Mesodermal cell (in vitro differentiated cells): ENCODE measurements at regions not wholly inside any gene's neighbourhood (a gene's known extent, or its start where the extent isn't known, plus 50 kb on each side); places are given as distances from the start of the nearest gene placed in this dataset.

Source experiments
- H3K27ac ChIP-seq: 2 replicates; pipeline ENCODE4 v1.7.0; 2013; ENCODE audit warnings: mild to moderate bottlenecking, low read depth, low read length, moderate library complexity; ENCODE audit not compliant: severe bottlenecking
- H3K36me3 ChIP-seq: 2 replicates; pipeline ENCODE4 v1.7.1; 2013; ENCODE audit warnings: mild to moderate bottlenecking, low read length, moderate library complexity; ENCODE audit not compliant: control insufficient read depth, insufficient read depth
- H3K4me1 ChIP-seq: one replicate; pipeline ENCODE4 v1.7.1; 2013; ENCODE audit warnings: mild to moderate bottlenecking, low read length; ENCODE audit not compliant: insufficient read depth, control insufficient read depth, poor library complexity, severe bottlenecking
- H3K4me3 ChIP-seq: 2 replicates; pipeline ENCODE4 v1.7.0; 2013; ENCODE audit warnings: low read length, control low read depth, mild to moderate bottlenecking; ENCODE audit not compliant: insufficient read depth, poor library complexity, severe bottlenecking; ENCODE audit errors: extremely low read depth
- H3K9me3 ChIP-seq: 2 replicates; pipeline ENCODE4 v1.7.1; 2013; ENCODE audit warnings: mild to moderate bottlenecking, low read length, moderate library complexity; ENCODE audit not compliant: control insufficient read depth
- WGBS, 2 experiments: methylation state at CpG; one replicate each; pipeline ENCODE4 v1.1.5; 2013; ENCODE audit warnings: missing lambda C conversion rate in 2 of 2; ENCODE audit not compliant: insufficient coverage in 2 of 2; 5-methylcytosine and 5-hydroxymethylcytosine counted together

- Histone ChIP-seq H3K36me3 (no peaks in the 10 kb centered on the region), H3K4me1 (peaks cover 7% of the 10 kb centered on the region), H3K27ac (no peak overlapping the region), H3K9me3 (no peaks in the 10 kb centered on the region), H3K4me3 (no peak overlapping the region)
- 92 to 95% methylated on average over 2 to 3 of the region's 3 CpGs for WGBS, 2 experiments
Observed at GRCh38 chr5:98258939-98259338, 514.5 kb upstream of the RGMB start.

GRCh38 chr5:98259595-98259994, 513.9 kb upstream of the RGMB start:
- Histone ChIP-seq H3K4me3 (no peak overlapping the region), H3K4me1 (peaks cover 7% of the 10 kb centered on the region), H3K36me3 (no peaks in the 10 kb centered on the region), H3K27ac (no peak overlapping the region), H3K9me3 (no peaks in the 10 kb centered on the region)
- 89 to 92% methylated on average over 3 of the region's 3 CpGs for WGBS, 2 experiments

GRCh38 chr5:98263084-98263483, 510.4 kb upstream of the RGMB start:
- no CpG with 5 or more reads among the region's 2 CpGs for WGBS, 2 experiments
- Histone ChIP-seq H3K9me3 (no peaks in the 10 kb centered on the region), H3K36me3 (no peaks in the 10 kb centered on the region), H3K27ac (peak overlapping the region; percentile 23), H3K4me1 (peaks cover 7% of the 10 kb centered on the region), H3K4me3 (no peak overlapping the region)

GRCh38 chr5:98268162-98268860, 505.2 kb upstream of the RGMB start:
- no peaks in the 10 kb centered on the region for H3K36me3 ChIP-seq
- H3K4me1 ChIP-seq: no peaks in the 10 kb centered on the region
- WGBS, 2 experiments: 92 to 93% methylated on average over 5 to 6 of the region's 7 CpGs
- no peak overlapping the region for H3K27ac ChIP-seq
- no peaks in the 10 kb centered on the region for H3K9me3 ChIP-seq
- H3K4me3 ChIP-seq: no peak overlapping the region

- Histone ChIP-seq H3K9me3 (no peaks in the 10 kb centered on the region), H3K4me3 (no peak overlapping the region), H3K4me1 (no peaks in the 10 kb centered on the region), H3K27ac (no peak overlapping the region), H3K36me3 (no peaks in the 10 kb centered on the region)
- no CpG with 5 or more reads among the region's 1 CpG for WGBS, 2 experiments
Observed at GRCh38 chr5:98275980-98276379, 497.5 kb upstream of the RGMB start.

- Histone ChIP-seq H3K4me3 (no peak overlapping the region), H3K4me1 (no peaks in the 10 kb centered on the region)
- 100% methylated on average over 1 of the region's 1 CpG for WGBS, 2 experiments
Observed at GRCh38 chr5:98282521-98282920, 490.9 kb upstream of the RGMB start.

GRCh38 chr5:98292496-98292895, 481.0 kb upstream of the RGMB start:
- Histone ChIP-seq H3K4me3 (no peak overlapping the region), H3K36me3 (no peaks in the 10 kb centered on the region), H3K27ac (no peak overlapping the region), H3K4me1 (no peaks in the 10 kb centered on the region), H3K9me3 (no peaks in the 10 kb centered on the region)
- 95 to 97% methylated on average over 3 of the region's 3 CpGs for WGBS, 2 experiments

More at GRCh38 chr5:98282521-98282920, 490.9 kb upstream of the RGMB start:
- Histone ChIP-seq H3K36me3 (no peaks in the 10 kb centered on the region), H3K27ac (no peak overlapping the region), H3K9me3 (no peaks in the 10 kb centered on the region)

- WGBS, 2 experiments: 92% methylated on average over 2 of the region's 3 CpGs; no CpG with 5 or more reads in 1 of the 2 experiments
- Histone ChIP-seq H3K36me3 (no peaks in the 10 kb centered on the region), H3K4me3 (no peak overlapping the region), H3K4me1 (peaks cover 2% of the 10 kb centered on the region), H3K27ac (no peak overlapping the region), H3K9me3 (no peaks in the 10 kb centered on the region)
Observed at GRCh38 chr5:98296426-98296825, 477.0 kb upstream of the RGMB start.

- H3K36me3 ChIP-seq: no peaks in the 10 kb centered on the region
- 100% methylated on average over 1 of the region's 2 CpGs; no CpG with 5 or more reads in 1 of the 2 experiments for WGBS, 2 experiments
- H3K9me3 ChIP-seq: no peaks in the 10 kb centered on the region
- peaks cover 9% of the 10 kb centered on the region for H3K4me1 ChIP-seq
- no peak overlapping the region for H3K27ac ChIP-seq
- no peak overlapping the region for H3K4me3 ChIP-seq
Observed at GRCh38 chr5:98299435-98299834, 474.0 kb upstream of the RGMB start.

- Histone ChIP-seq H3K4me1 (peaks cover 9% of the 10 kb centered on the region), H3K4me3 (no peak overlapping the region), H3K27ac (peak overlapping the region; percentile 58), H3K36me3 (no peaks in the 10 kb centered on the region), H3K9me3 (no peaks in the 10 kb centered on the region)
- WGBS, 2 experiments: no CpG with 5 or more reads among the region's 2 CpGs
Observed at GRCh38 chr5:98301547-98301946, 471.9 kb upstream of the RGMB start.

GRCh38 chr5:98307811-98308210, 465.7 kb upstream of the RGMB start:
- 63% methylated on average over 1 of the region's 2 CpGs; no CpG with 5 or more reads in 1 of the 2 experiments for WGBS, 2 experiments
- H3K4me3 ChIP-seq: no peak overlapping the region
- peaks cover 39% of the 10 kb centered on the region for H3K4me1 ChIP-seq
- peak overlapping the region; percentile 99 for H3K27ac ChIP-seq
- no peaks in the 10 kb centered on the region for H3K36me3 ChIP-seq
- no peaks in the 10 kb centered on the region for H3K9me3 ChIP-seq
